GM18511 (cell line): ENCODE measurements at regions not wholly inside any gene's neighbourhood (a gene's known extent, or its start where the extent isn't known, plus 50 kb on each side); places are given as distances from the start of the nearest gene placed in this dataset.
"Not testable (repeated sequence)": the region's sequence is repeated elsewhere in the genome, so short reads cannot be mapped to it uniquely, and the experiment has no call there.

Experiments used
- ATAC-seq: cut with Tn5 transposase; IDR thresholded peaks from one replicate; pipeline ENCODE4 v1.9.1; 2021; ENCODE audit warnings: mild to moderate bottlenecking, moderate library complexity; ENCODE audit not compliant: unreplicated experiment

DNA sequence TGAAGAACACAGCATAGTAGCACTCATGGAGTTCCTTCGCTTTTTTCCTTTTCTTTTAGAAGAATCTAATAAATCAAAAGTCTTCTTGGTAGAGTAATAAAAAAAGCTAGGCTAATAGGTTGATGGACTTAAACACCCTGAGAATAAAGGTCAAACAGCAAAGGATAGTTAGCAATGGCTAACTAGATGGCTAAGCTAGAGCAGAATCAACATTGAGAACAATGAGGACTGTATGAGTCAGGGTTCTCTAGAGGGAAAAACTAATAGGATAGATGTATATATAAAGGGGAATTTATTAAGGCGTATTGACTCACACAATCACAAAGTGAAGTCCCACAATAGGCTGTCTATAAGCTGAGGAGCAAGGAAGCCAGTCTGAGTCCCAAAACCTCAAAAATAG lies 550.9 kb downstream of the GLUD2 start:
- ATAC-seq = no peak

DNA sequence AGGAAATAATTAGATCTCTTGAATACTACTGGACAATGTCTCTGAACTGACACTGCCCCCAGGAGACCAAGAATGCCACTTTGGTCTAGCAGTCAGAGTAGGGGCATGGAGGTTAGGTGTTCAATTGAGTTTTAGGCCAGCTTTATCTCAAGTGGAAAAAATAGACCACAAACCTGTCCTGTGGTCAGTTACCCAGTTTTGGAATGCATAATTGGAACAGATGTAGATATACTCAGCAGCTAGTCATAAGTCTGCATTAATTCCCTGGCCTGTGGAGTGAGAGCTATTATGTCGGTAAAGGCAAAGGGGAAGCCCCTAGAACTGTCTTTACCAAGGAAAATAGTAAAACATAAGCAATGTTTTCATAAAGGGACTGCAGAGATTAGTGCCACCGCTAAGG lies 587.7 kb downstream of the GLUD2 start:
- no peak for ATAC-seq

GRCh38 chrX:121639781-121640180 lies 592.4 kb downstream of the GLUD2 start:
- ATAC-seq = no peak

DNA sequence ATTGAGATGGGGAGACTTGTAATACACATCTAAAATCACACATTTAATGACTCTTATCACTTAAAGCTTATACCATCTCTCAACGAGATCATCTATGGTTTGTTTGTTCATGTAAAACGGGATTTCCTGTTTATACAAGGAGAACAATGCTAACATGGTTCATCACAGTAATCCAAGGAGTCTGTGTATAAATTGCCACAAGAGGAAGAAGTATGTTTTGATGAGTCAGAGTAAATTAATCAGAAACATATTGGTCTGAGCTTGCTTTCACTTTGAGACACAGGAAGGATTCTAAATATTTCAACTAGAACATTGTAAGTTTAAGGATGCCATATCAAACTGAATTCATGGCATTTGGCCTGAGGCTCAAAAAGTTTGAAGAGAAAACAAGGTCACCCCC lies 594.1 kb downstream of the GLUD2 start:
- no peak for ATAC-seq

GRCh38 chrX:121642415-121642814 lies 595.0 kb downstream of the GLUD2 start:
- ATAC-seq = no peak

GRCh38 chrX:121649417-121649816 lies 602.0 kb downstream of the GLUD2 start:
- ATAC-seq = no peak

GRCh38 chrX:121655276-121655675 lies 607.9 kb downstream of the GLUD2 start:
- no peak for ATAC-seq

DNA sequence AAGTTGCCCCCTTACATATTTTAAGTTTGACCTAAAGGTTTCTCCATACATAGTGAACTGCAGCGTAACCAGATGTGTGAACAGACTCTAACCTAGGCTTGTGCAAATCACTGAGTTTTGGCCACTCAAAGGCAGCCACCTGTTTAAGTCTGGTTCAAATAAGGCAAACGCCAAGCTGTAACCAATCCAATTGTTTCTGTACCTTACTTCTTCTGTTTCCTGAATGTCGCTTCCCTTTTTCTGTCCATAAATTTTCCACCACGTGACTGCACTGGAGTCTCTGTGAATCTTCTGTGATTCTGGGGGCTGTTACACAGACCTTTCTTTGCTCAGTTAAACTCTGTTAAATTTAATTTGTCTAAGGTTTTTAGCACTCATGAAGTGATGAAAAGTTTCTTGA lies 618.8 kb downstream of the GLUD2 start:
- no peak for ATAC-seq

GRCh38 chrX:121671649-121672048 lies 624.2 kb downstream of the GLUD2 start:
- no peak for ATAC-seq

GRCh38 chrX:121709236-121709635 lies 661.8 kb downstream of the GLUD2 start:
- not testable (repeated sequence) for ATAC-seq

GRCh38 chrX:121733514-121733913 lies 686.1 kb downstream of the GLUD2 start:
- no peak for ATAC-seq

- ATAC-seq = no peak
These were observed 698.7 kb downstream of the GLUD2 start for GRCh38 chrX:121746105-121746504.

DNA sequence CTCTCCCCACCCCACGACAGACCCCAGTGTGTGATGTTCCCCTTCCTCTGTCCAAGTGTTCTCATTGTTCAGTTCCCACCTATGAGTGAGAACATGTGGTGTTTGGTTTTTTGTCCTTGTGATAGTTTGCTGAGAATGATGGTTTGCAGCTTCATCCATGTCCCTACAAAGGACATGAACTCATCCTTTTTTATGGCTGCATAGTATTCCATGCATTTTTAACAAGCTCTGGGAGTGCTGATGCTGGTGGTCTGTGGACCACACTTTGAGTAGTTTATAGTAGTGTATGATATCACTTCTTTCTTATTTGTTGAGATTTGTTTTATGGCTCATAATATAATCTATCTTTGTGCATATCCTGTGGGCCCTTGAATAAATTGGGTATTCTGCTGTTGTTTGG lies 706.2 kb downstream of the GLUD2 start:
- not testable (repeated sequence) for ATAC-seq

DNA sequence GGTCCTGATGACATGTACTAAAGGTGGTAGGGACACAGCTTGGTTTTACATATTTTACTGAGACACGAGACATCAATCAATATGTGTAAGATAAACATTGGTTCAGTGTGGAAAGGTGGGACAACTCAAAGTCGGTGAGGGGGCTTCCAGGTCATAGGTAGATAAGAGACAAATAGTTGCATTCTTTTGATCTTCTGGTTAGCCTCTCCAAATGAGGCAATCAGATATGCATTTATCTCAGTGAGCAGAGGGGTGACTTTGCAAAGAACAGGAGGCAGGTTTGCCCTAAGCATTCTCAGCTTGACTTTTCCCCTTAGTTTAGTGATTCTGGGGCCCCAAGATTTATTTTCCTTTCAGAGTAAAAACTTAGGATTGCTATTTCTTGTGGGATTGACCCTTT lies 706.9 kb downstream of the GLUD2 start:
- no peak for ATAC-seq

- no peak for ATAC-seq
These were observed 708.1 kb downstream of the GLUD2 start for GRCh38 chrX:121755541-121755940.

GRCh38 chrX:121761845-121762244 lies 714.4 kb downstream of the GLUD2 start:
- no peak for ATAC-seq

- ATAC-seq = no peak
These were observed 716.3 kb downstream of the GLUD2 start for GRCh38 chrX:121763671-121764070.

DNA sequence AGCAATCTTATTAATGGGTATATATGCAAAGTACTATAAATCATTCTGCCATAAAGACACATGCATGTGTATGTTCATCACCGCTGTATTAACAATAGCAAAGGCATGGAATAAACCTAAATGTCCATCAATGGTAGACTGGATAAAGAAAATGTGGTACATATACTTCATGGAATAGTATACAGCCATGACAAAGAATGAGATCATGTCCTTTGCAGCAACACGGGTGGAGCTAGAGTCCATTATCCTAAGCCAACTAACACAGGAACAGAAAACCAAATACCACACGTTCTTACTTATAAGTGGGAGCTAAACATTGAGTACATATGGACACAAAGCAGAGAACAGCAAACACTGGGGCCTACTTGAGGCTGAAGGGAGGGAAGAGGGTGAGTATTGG lies 720.8 kb downstream of the GLUD2 start:
- not testable (repeated sequence) for ATAC-seq

DNA sequence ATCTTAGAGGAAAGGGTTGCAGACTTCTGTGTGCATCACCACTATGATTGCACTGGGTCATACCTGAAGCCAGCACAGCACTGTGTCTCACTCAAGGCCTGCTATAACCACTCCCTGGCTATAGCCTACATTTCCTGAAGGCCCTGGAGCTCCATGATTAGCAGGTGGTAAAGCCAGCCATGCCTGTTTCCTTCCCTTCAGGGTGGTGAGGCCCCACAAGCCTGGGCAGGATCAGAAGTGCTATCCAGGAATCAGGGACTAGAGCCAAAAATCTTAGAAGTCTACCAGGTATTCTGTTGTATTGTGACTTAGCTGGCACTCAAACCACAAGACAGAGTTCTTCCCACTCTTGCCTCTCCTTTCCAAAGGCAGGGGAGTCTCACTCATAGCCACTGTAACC lies 734.6 kb downstream of the GLUD2 start:
- no peak for ATAC-seq

GRCh38 chrX:121782544-121782943 lies 735.1 kb downstream of the GLUD2 start:
- no peak for ATAC-seq

- no peak for ATAC-seq
These were observed 735.6 kb downstream of the GLUD2 start for GRCh38 chrX:121782976-121783375.

DNA sequence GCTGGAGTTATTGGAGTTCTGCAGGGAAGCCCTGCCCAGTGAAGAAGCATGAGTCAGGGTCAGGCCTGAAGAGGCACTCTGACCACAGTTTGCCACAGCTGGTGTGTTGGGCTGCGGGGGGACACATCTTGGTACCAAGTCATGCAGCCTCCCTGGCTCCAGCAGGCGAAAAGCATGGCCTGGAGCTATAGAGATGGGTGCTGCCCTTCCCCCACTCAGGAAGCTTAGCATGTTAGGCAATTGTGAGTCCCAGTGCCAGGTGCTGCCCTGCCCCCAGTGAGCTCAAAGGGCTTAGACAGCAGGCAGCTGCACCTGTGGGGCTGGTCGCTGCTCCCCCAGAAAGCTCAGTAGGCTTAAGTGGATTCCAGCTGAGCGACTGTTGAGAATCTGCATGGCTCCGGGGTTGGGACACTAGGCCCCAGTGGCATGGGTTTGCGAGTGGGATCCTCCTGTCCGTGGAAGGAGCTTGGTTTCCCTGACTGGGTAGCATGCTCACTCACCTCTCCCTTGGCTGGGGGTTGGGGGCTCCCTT lies 755.5 kb downstream of the GLUD2 start:
- no peak for ATAC-seq

DNA sequence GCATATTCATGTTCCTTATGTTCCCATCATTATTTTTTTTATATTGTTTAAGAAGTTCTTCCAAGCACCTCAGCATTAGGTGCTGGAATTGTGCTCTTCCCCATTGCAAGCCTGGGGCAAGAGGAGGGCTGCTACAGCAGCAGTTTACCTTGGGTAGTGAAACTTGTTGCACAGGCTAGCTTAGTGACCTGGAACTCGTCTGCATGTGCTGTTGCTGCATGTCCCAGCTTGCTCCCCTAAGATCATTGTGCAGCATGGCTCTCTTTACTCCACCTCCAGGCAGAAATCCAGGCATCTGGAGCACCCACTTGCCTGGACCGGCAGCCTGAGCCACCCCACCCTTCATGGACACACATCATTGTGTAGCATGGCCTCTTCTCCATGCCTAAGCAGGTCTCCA lies 776.0 kb downstream of the GLUD2 start:
- ATAC-seq = no peak

DNA sequence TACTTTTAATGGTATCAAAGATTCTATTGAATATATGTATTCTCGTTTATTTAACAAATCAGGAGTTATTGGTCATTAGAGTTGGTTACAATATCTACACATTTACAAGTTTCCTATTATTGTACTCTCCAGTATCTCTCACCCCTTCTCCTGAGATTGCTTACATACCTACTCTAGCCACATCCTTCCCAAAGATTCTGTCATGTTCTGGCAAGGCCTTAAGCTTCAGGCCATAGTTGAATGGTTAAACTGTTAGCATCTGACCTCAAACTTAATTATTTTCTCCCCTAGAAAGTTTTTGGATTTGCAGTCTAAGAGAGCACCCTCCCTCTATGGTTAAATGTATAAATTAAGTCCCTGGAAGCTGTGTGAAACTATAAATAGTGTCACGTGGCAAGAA lies 784.2 kb downstream of the GLUD2 start:
- no peak for ATAC-seq
